HepG2 (cell line): ENCODE measurements at regions not wholly inside any gene's neighbourhood (a gene's known extent, or its start where the extent isn't known, plus 50 kb on each side); places are given as distances from the start of the nearest gene placed in this dataset.

ENCODE experiments used
- ATAC-seq: fragments of 200-7000 bp; cut with Tn5 transposase; 3 replicates; pipeline ENCODE4 v1.9.1; 2020; ENCODE audit warnings: mild to moderate bottlenecking, moderate library complexity
- BruUV-seq: library from RNA; stranded (reverse); fragments of 400-500 nt; replicated peaks from 2 replicates; lab custom pipeline; 2021; lab: Mats Ljungman, UMichigan
- CTCF ChIA-PET: fragments of 300-600 bp; formaldehyde crosslinking; extraction: SDS; loops from one replicate; lab custom pipeline; 2021; ENCODE audit warnings: low total read pairs, inconsistent platforms, low intra/inter-chr PET ratio; lab: Yijun Ruan, JAX
- POLR2A ChIA-PET: fragments of 350-600 bp; sonication (Branson Sonifier 250); formaldehyde crosslinking; loops from one replicate; lab custom pipeline; 2020; ENCODE audit warnings: antibody characterized with exemption, inconsistent platforms; lab: Yijun Ruan, JAX
- DNase-seq: peaks from one replicate; pipeline ENCODE4 v3.0.0-alpha.2; 2015; ENCODE audit warnings: low spot score
- FAIRE-seq: peaks from 3 replicates; lab custom pipeline; 2011; peaks lifted over from hg19 to GRCh38; lab: Jason Lieb, UNC
- H2AFZ ChIP-seq: one replicate; pipeline ENCODE4 v1.6.1; 2011; ENCODE audit warnings: low read length, inconsistent platforms
- H3K27ac ChIP-seq: fragments of 300-600 bp; 3 replicates; pipeline ENCODE4 v1.8.0; 2011; ENCODE audit warnings: mixed run types, mild to moderate bottlenecking, mixed read lengths, low read length, inconsistent platforms; ENCODE audit not compliant: insufficient read depth; ENCODE audit errors: extremely low read length
- H3K27me3 ChIP-seq, 2 experiments: fragments of 200-600 bp in 1 of 2; 2 replicates in 1 of 2; 3 replicates in 1 of 2; pipeline versions ENCODE4 v1.6.0 to v1.8.0; 2011; ENCODE audit warnings: low read length in 2 of 2, mild to moderate bottlenecking in 2 of 2, moderate library complexity in 2 of 2, inconsistent platforms in 1 of 2; ENCODE audit not compliant: insufficient read depth in 2 of 2, control insufficient read depth in 1 of 2
- H3K36me3 ChIP-seq, 2 experiments: fragments of 200-600 bp in 1 of 2; replicated peaks in 1 of 2; 2 replicates in 1 of 2; 3 replicates in 1 of 2; pipeline versions ENCODE4 v1.5.1 to v1.8.0; 2011; ENCODE audit warnings: low read length in 2 of 2, inconsistent platforms in 1 of 2; ENCODE audit not compliant: insufficient read depth in 2 of 2, control insufficient read depth in 1 of 2
- H3K4me1 ChIP-seq: 2 replicates; pipeline ENCODE4 v1.5.1; 2012; ENCODE audit warnings: low read length, inconsistent platforms; ENCODE audit not compliant: insufficient read depth
- H3K4me2 ChIP-seq: 2 replicates; pipeline ENCODE4 v1.6.0; 2011; ENCODE audit warnings: low read depth, low read length, inconsistent platforms
- H3K4me3 ChIP-seq, 3 experiments: fragments of 200-600 bp in 1 of 3; sonication (generic), shearing (Covaris generic) in 1 of 3; replicated peaks in 1 of 3; 2 replicates each; pipeline ENCODE4 v1.5.1; 2011 to 2016; ENCODE audit warnings: low read length in 3 of 3, inconsistent platforms in 2 of 3, low read depth in 2 of 3, mild to moderate bottlenecking in 2 of 3, control low read depth in 1 of 3, mixed read lengths in 1 of 3; ENCODE audit not compliant: insufficient read depth in 1 of 3
- H3K79me2 ChIP-seq: one replicate; pipeline ENCODE4 v1.6.1; 2011; ENCODE audit warnings: low read length, inconsistent platforms; ENCODE audit not compliant: insufficient read depth
- H3K9ac ChIP-seq: 2 replicates; pipeline ENCODE4 v1.6.0; 2011; ENCODE audit warnings: mild to moderate bottlenecking, low read depth, low read length, inconsistent platforms; ENCODE audit not compliant: insufficient read depth
- H3K9me3 ChIP-seq: 2 replicates; pipeline ENCODE4 v1.5.1; 2012; ENCODE audit warnings: mild to moderate bottlenecking, low read length
- H4K20me1 ChIP-seq: 2 replicates; pipeline ENCODE4 v1.6.0; 2011; ENCODE audit warnings: inconsistent platforms, mild to moderate bottlenecking, low read length, moderate library complexity; ENCODE audit not compliant: insufficient read depth
- AHR ChIP-seq: IDR thresholded peaks from 2 replicates; pipeline ENCODE4 v1.6.1; 2018; ENCODE audit warnings: missing genetic modification reagents, missing compliant biosample characterization
- NR1H2 ChIP-seq: sonication (generic); formaldehyde crosslinking; IDR thresholded peaks from 2 replicates; pipeline ENCODE4 v1.8.1; 2022; ENCODE audit warnings: low read depth, missing genetic modification reagents, borderline replicate concordance
- RAD21 ChIP-seq: fragments of 450-650 bp; formaldehyde crosslinking; IDR thresholded peaks from 2 replicates; pipeline ENCODE4 v1.5.0; 2020; ENCODE audit warnings: mild to moderate bottlenecking
- ZIK1 ChIP-seq: sonication (generic); formaldehyde crosslinking; IDR thresholded peaks from 2 replicates; pipeline ENCODE4 v1.5.0; 2020; ENCODE audit warnings: mild to moderate bottlenecking, low read depth, missing genetic modification reagents, borderline replicate concordance
- ZNF446 ChIP-seq: sonication (generic); formaldehyde crosslinking; IDR thresholded peaks from 2 replicates; pipeline ENCODE4 v1.5.0; 2020; ENCODE audit warnings: mild to moderate bottlenecking, missing genetic modification reagents
- ZNF558 ChIP-seq: sonication (generic); formaldehyde crosslinking; IDR thresholded peaks from 2 replicates; pipeline ENCODE4 v1.9.0; 2022; ENCODE audit warnings: mild to moderate bottlenecking, missing genetic modification reagents, borderline replicate concordance
- WGBS: methylation state at CpG from one replicate; pipeline ENCODE4 v1.1.6; 2017; ENCODE audit warnings: low lambda C conversion rate; 5-methylcytosine and 5-hydroxymethylcytosine counted together
- in situ Hi-C: cut with HindIII; loops from 2 replicates; pipeline ENCODE4 v1.10.0; 2017; ENCODE audit warnings: low pct_unique_long_range_greater_than_20kb; ENCODE audit not compliant: extremely low pct_ligation_motif_present
- intact Hi-C: fragments of 100-400 bp; cut with micrococcal nuclease; formaldehyde crosslinking; loops from one replicate; pipeline ENCODE4 v1.10.0; 2022; ENCODE audit not compliant: unreplicated experiment

DNA sequence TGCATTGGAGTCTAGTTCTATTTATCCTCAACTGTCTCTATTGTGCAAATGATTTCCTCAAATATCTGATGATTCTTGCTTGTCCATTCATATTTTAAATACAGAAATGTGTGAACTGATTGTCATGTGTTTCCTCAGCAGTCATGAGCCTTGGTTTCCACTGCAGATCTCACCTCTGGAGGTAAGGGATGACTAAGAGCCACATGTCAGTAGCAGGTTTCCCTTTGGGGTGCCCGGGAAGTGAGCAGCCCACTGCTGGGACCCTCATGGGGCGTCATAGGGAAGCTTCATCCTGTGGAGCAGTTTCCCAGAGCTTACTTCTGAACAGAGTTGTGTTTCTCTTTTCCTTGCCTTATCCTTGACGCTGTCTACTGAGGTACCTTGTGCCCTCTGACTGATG, 149.2 kb upstream of the TOPAZ1 start:
- POLR2A ChIA-PET: no interaction called here
- no peak for TF ChIP-seq AHR (CRISPR knock-in tag)
- TF ChIP-seq NR1H2 (CRISPR knock-in tag): no peak

DNA sequence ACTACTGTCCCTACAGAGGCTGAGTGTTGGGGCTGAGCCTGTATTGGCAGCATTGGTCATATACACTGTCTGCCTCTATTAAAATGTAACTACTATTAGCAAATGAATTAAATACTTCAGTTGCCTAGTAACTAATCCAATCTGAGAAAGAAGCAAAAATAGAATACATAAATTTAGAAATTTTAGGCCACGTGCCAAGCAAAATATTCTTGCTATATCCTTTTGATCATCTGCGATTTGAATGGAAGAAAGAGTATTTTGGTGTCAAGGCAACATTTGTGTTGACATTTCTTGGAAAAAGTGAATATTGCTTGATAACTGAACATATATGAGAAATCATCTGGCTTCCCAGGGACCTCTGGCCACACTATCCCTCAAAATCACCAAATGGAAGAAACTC, 148.2 kb upstream of the TOPAZ1 start:
- intact Hi-C loops: no loop called here
- FAIRE-seq: no peak
- CTCF ChIA-PET: no interaction called here

More for the DNA sequence above, 149.2 kb upstream of the TOPAZ1 start:
- no peaks in the 10 kb centered on the region for H4K20me1 ChIP-seq
- H3K4me1 ChIP-seq: no peaks in the 10 kb centered on the region
- WGBS: 0% methylated on average over 3 of the region's 3 CpGs
- no peaks in the 10 kb centered on the region for H3K27me3 ChIP-seq
- in situ Hi-C loops (no loop called here), intact Hi-C loops (no loop called here)
- H3K9me3 ChIP-seq: no peaks in the 10 kb centered on the region
- H3K9ac ChIP-seq: no peak overlapping the region
- no peak overlapping the region for H3K4me3 ChIP-seq
- BruUV-seq: no TSS peak
- H3K4me2 ChIP-seq: no peak overlapping the region
- no peak for DNase-seq
- ATAC-seq: no peak
- CTCF ChIA-PET: no interaction called here
- no peaks in the 10 kb centered on the region for H3K79me2 ChIP-seq
- no peak overlapping the region for H3K27ac ChIP-seq
- no peak for FAIRE-seq
- H3K36me3 ChIP-seq: no peaks in the 10 kb centered on the region
- no peak overlapping the region for H2AFZ ChIP-seq

More for the DNA sequence above, 148.2 kb upstream of the TOPAZ1 start:
- no peak overlapping the region for H3K9ac ChIP-seq
- no peaks in the 10 kb centered on the region for H3K36me3 ChIP-seq
- 3% methylated on average over 2 of the region's 2 CpGs for WGBS
- no peaks in the 10 kb centered on the region for H4K20me1 ChIP-seq
- no peaks in the 10 kb centered on the region for H3K9me3 ChIP-seq
- H3K4me3 ChIP-seq: no peak overlapping the region
- H3K27me3 ChIP-seq: peaks cover 0 to 1% of the 10 kb centered on the region in 2 experiments; a peak in 1 of 5 replicates
- H3K79me2 ChIP-seq: no peaks in the 10 kb centered on the region
- no peak overlapping the region for H3K4me2 ChIP-seq
- ATAC-seq: no peak
- BruUV-seq: no TSS peak
- no peak overlapping the region for H3K27ac ChIP-seq
- no peak overlapping the region for H2AFZ ChIP-seq
- no peak for TF ChIP-seq ZIK1 (CRISPR knock-in tag)
- no peak for TF ChIP-seq RAD21 (CRISPR knock-in tag)
- no peak for TF ChIP-seq ZNF558 (CRISPR knock-in tag)
- no peak for TF ChIP-seq ZNF446 (CRISPR knock-in tag)
- TF ChIP-seq, all 625 proteins: peak for 0
- DNase-seq: no peak
- H3K4me1 ChIP-seq: no peaks in the 10 kb centered on the region
- POLR2A ChIA-PET: no interaction called here
- in situ Hi-C loops: no loop called here
